ENCODE measurements at regions not wholly inside any gene's neighbourhood (a gene's known extent, or its start where the extent isn't known, plus 50 kb on each side); places are given as distances from the start of the nearest gene placed in this dataset.
"Not testable (repeated sequence)": the region's sequence is repeated elsewhere in the genome, so short reads cannot be mapped to it uniquely, and the experiment has no call there.

- FAIRE-seq (no peak), DNase-seq (ENCODE audit: insufficient read length, low spot score) (no peak)
- TF ChIP-seq PAX5 (IDR thresholded peaks at IDR 0.05; ENCODE audit: insufficient read depth, low read length, severe bottlenecking) (no peak), POLR2AphosphoS5 (IDR thresholded peaks at IDR 0.05; ENCODE audit: low read depth, low read length) (no peak), SPI1 (IDR thresholded peaks at IDR 0.05; ENCODE audit: low read depth, low read length) (no peak), TAF1 (IDR thresholded peaks at IDR 0.05; ENCODE audit: low read depth, low read length) (no peak), POLR2A (IDR thresholded peaks at IDR 0.05; ENCODE audit: low read depth, low read length) (no peak), POU2F2 (IDR thresholded peaks at IDR 0.05; ENCODE audit: low read depth, low read length) (no peak)
These were observed 479.4 kb upstream of the CBLB start for GRCh38 chr3:106348139-106348690.

DNA sequence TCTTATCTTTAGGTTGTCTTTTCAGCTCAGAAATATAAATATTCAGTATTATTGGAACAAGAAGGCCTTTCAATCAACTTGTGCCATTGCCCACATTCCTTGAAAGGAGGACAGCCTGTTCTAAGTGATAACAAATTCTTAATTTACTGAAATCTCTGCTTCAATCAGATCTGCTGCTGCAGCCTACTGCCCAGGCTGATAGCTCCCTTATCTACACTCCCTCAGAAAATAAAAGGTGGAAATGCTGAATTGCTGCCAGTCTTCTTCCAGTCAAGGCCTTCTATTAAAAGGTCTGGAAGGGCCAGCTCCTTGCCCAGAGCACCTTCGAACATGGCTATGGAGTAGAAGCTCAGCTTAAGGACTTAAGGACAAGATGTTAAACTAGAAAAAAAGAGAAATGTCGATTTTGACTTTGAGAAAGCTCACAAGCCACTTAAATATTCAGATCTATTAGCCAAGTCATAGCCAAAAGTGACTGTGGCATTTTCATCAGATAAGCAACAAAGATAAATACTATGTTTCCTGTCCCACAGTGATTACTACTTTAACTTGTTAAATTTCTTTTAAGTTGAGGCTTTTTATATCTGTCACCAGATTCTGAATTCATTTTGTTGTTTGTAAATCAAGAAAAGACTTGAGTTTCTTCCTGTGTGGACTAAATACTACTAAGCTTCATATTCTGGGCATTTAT lies 480.5 kb upstream of the CBLB start:
- DNase-seq (ENCODE audit: insufficient read length, low spot score) (no peak), FAIRE-seq (no peak)
- TF ChIP-seq PAX5 (IDR thresholded peaks at IDR 0.05; ENCODE audit: insufficient read depth, low read length, severe bottlenecking): no peak
- TF ChIP-seq TAF1 (IDR thresholded peaks at IDR 0.05; ENCODE audit: low read depth, low read length): no peak
- TF ChIP-seq POLR2AphosphoS5 (IDR thresholded peaks at IDR 0.05; ENCODE audit: low read depth, low read length): no peak
- TF ChIP-seq SPI1 (IDR thresholded peaks at IDR 0.05; ENCODE audit: low read depth, low read length): no peak
- TF ChIP-seq POU2F2 (IDR thresholded peaks at IDR 0.05; ENCODE audit: low read depth, low read length): no peak
- no peak for TF ChIP-seq POLR2A (IDR thresholded peaks at IDR 0.05; ENCODE audit: low read depth, low read length)

- DNase-seq (ENCODE audit: insufficient read length, low spot score): no peak
- no peak for FAIRE-seq
- no peak for TF ChIP-seq PAX5 (IDR thresholded peaks at IDR 0.05; ENCODE audit: insufficient read depth, low read length, severe bottlenecking)
- TF ChIP-seq POU2F2 (IDR thresholded peaks at IDR 0.05; ENCODE audit: low read depth, low read length): no peak
These were observed 487.1 kb upstream of the CBLB start for GRCh38 chr3:106355873-106356272.

GRCh38 chr3:106359692-106360091 lies 490.9 kb upstream of the CBLB start:
- FAIRE-seq (no peak), DNase-seq (ENCODE audit: insufficient read length, low spot score) (no peak)
- no peak for TF ChIP-seq TAF1 (IDR thresholded peaks at IDR 0.05; ENCODE audit: low read depth, low read length)

- not testable (repeated sequence) for FAIRE-seq; DNase-seq (ENCODE audit: insufficient read length, low spot score)
These were observed 492.1 kb upstream of the CBLB start for GRCh38 chr3:106360901-106361300.

DNA sequence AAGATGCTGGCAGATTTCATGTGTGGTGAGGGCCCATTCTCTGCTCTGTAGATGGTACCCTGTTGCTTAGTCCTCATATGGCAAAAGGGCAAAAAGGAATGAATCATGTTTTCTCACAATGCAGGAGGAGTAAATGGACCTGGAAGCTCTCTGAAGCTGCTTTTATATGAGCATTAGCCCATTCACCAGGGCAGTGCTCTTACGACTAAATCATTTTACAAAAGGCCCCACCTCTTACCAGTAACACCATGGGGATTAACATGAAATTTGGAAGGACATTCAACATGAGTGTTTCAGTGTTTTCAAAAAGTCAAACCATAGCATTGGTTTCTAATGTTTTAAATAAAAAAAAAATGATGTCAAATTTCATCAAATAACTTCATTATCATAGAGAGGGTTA lies 495.7 kb upstream of the CBLB start:
- FAIRE-seq (no peak), DNase-seq (ENCODE audit: insufficient read length, low spot score) (no peak)
- TF ChIP-seq POLR2A (IDR thresholded peaks at IDR 0.05; ENCODE audit: low read depth, low read length): no peak
- TF ChIP-seq POLR2AphosphoS5 (IDR thresholded peaks at IDR 0.05; ENCODE audit: low read depth, low read length): no peak
- no peak for TF ChIP-seq PAX5 (IDR thresholded peaks at IDR 0.05; ENCODE audit: insufficient read depth, low read length, severe bottlenecking)
- TF ChIP-seq POU2F2 (IDR thresholded peaks at IDR 0.05; ENCODE audit: low read depth, low read length): no peak
- TF ChIP-seq TAF1 (IDR thresholded peaks at IDR 0.05; ENCODE audit: low read depth, low read length): no peak
- no peak for TF ChIP-seq SPI1 (IDR thresholded peaks at IDR 0.05; ENCODE audit: low read depth, low read length)

DNA sequence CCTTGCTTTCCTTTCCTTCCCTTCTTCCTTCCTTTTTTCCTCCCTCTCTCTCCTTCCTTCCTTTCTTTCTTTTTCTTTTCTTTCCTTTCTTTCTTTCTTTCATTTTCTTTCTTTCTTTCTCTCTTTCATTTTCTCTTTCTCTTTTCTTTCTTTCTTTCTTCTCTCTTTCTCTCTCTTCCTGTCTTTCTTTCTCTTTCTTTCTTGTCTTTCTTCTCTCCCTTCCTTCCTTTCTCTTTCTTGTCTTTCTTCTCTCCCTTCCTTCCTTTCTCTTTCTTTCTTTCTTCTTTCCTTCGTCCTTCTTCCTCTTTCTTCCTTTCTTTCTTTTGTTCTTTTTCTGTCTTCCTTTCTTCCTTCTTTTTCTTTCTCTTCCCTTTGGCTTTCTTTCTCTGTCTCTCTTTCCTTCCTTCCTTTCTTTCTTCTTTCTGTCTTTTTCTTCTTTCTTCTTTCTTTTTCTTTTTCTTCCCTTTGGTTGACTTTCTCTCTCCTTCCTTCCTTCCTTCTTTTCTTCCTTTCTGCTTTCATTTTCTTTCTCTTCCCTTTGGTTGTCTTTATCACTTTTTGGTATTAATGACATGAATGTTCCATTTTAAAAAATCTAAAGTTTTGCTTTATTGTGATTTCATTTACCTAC lies 496.4 kb upstream of the CBLB start:
- DNase-seq (ENCODE audit: insufficient read length, low spot score) (no peak), FAIRE-seq (no peak)
- TF ChIP-seq POU2F2 (IDR thresholded peaks at IDR 0.05; ENCODE audit: low read depth, low read length): no peak
- no peak for TF ChIP-seq POLR2AphosphoS5 (IDR thresholded peaks at IDR 0.05; ENCODE audit: low read depth, low read length)

- DNase-seq (ENCODE audit: insufficient read length, low spot score): no peak
- no peak for FAIRE-seq
These were observed 497.5 kb upstream of the CBLB start for GRCh38 chr3:106366352-106366751.

GRCh38 chr3:106367496-106367895 lies 498.7 kb upstream of the CBLB start:
- FAIRE-seq (no peak), DNase-seq (ENCODE audit: insufficient read length, low spot score) (no peak)
- TF ChIP-seq POLR2A (IDR thresholded peaks at IDR 0.05; ENCODE audit: low read depth, low read length): no peak
- TF ChIP-seq POU2F2 (IDR thresholded peaks at IDR 0.05; ENCODE audit: low read depth, low read length): no peak
- no peak for TF ChIP-seq SPI1 (IDR thresholded peaks at IDR 0.05; ENCODE audit: low read depth, low read length)
- no peak for TF ChIP-seq POLR2AphosphoS5 (IDR thresholded peaks at IDR 0.05; ENCODE audit: low read depth, low read length)
- TF ChIP-seq TAF1 (IDR thresholded peaks at IDR 0.05; ENCODE audit: low read depth, low read length): no peak
- TF ChIP-seq PAX5 (IDR thresholded peaks at IDR 0.05; ENCODE audit: insufficient read depth, low read length, severe bottlenecking): no peak

More at GRCh38 chr3:106366352-106366751, 497.5 kb upstream of the CBLB start:
- TF ChIP-seq POLR2AphosphoS5 (IDR thresholded peaks at IDR 0.05; ENCODE audit: low read depth, low read length) (no peak), PAX5 (IDR thresholded peaks at IDR 0.05; ENCODE audit: insufficient read depth, low read length, severe bottlenecking) (no peak), TAF1 (IDR thresholded peaks at IDR 0.05; ENCODE audit: low read depth, low read length) (no peak), SPI1 (IDR thresholded peaks at IDR 0.05; ENCODE audit: low read depth, low read length) (no peak), POLR2A (IDR thresholded peaks at IDR 0.05; ENCODE audit: low read depth, low read length) (no peak), POU2F2 (IDR thresholded peaks at IDR 0.05; ENCODE audit: low read depth, low read length) (no peak)

GRCh38 chr3:106371221-106371970 lies 502.6 kb upstream of the CBLB start:
- no peak for DNase-seq (ENCODE audit: insufficient read length, low spot score)

More at GRCh38 chr3:106371221-106371970, 502.6 kb upstream of the CBLB start:
- FAIRE-seq: no peak
- TF ChIP-seq SPI1 (IDR thresholded peaks at IDR 0.05; ENCODE audit: low read depth, low read length) (no peak), POLR2A (IDR thresholded peaks at IDR 0.05; ENCODE audit: low read depth, low read length) (no peak), TAF1 (IDR thresholded peaks at IDR 0.05; ENCODE audit: low read depth, low read length) (no peak), POU2F2 (IDR thresholded peaks at IDR 0.05; ENCODE audit: low read depth, low read length) (no peak), PAX5 (IDR thresholded peaks at IDR 0.05; ENCODE audit: insufficient read depth, low read length, severe bottlenecking) (no peak), POLR2AphosphoS5 (IDR thresholded peaks at IDR 0.05; ENCODE audit: low read depth, low read length) (no peak)

Data from GM12891 (cell line).